GM23338 (cell line): ENCODE measurements at regions not wholly inside any gene's neighbourhood (a gene's known extent, or its start where the extent isn't known, plus 50 kb on each side); places are given as distances from the start of the nearest gene placed in this dataset.

Source experiments
- CREB1 ChIP-seq: fragments of 250-450 bp; sonication (Bioruptor Pico); IDR thresholded peaks from 2 replicates; pipeline ENCODE4 v1.5.0; 2020; ENCODE audit warnings: low read depth, mild to moderate bottlenecking, moderate library complexity
- EZH2 ChIP-seq: fragments of 200-600 bp; sonication (generic); IDR thresholded peaks from one replicate; pipeline ENCODE4 v1.8.0; 2017; ENCODE audit warnings: antibody characterized with exemption, mild to moderate bottlenecking, low read depth; ENCODE audit not compliant: unreplicated experiment
- EZH2phosphoT487 ChIP-seq: fragments of 200-600 bp; sonication (generic); IDR thresholded peaks from one replicate; pipeline ENCODE4 v1.8.1; 2018; ENCODE audit warnings: antibody characterized with exemption; ENCODE audit not compliant: unreplicated experiment
- POLR2AphosphoS5 ChIP-seq: IDR thresholded peaks from 2 replicates; pipeline ENCODE4 v1.6.1; 2016; ENCODE audit warnings: antibody characterized with exemption, low read depth
- TF ChIP-seq, protein P1 (sequence below), 2 experiments: fragments of 200-600 bp in 1 of 2; sonication (generic) in 1 of 2; conservative IDR thresholded peaks; 2 replicates each; pipeline versions ENCODE4 v1.5.1 to v1.6.1; 2016 to 2017; ENCODE audit warnings: antibody characterized with exemption in 2 of 2, low read depth in 2 of 2, mild to moderate bottlenecking in 2 of 2, moderate library complexity in 1 of 2

GRCh38 chr1:238336531-238336930 lies 445.8 kb upstream of the ZP4 start:
- TF ChIP-seq, protein P1, sequence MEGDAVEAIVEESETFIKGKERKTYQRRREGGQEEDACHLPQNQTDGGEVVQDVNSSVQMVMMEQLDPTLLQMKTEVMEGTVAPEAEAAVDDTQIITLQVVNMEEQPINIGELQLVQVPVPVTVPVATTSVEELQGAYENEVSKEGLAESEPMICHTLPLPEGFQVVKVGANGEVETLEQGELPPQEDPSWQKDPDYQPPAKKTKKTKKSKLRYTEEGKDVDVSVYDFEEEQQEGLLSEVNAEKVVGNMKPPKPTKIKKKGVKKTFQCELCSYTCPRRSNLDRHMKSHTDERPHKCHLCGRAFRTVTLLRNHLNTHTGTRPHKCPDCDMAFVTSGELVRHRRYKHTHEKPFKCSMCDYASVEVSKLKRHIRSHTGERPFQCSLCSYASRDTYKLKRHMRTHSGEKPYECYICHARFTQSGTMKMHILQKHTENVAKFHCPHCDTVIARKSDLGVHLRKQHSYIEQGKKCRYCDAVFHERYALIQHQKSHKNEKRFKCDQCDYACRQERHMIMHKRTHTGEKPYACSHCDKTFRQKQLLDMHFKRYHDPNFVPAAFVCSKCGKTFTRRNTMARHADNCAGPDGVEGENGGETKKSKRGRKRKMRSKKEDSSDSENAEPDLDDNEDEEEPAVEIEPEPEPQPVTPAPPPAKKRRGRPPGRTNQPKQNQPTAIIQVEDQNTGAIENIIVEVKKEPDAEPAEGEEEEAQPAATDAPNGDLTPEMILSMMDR (conservative IDR thresholded peaks at IDR 0.05; ENCODE audit: low read depth in 2 of 2) = no peak
- TF ChIP-seq CREB1 (CRISPR knock-in tag) (no peak), EZH2phosphoT487 (no peak), EZH2 (no peak), POLR2AphosphoS5 (no peak)
